Stimulated activated CD8-positive, alpha-beta memory T cell treated with anti-CD3 and anti-CD28 coated beads, Interleukin-12 subunit alpha, Interleukin-12 subunit beta, amount 100 ng/mL, for 24 hours (primary cell): ENCODE measurements at regions not wholly inside any gene's neighbourhood (a gene's known extent, or its start where the extent isn't known, plus 50 kb on each side); places are given as distances from the start of the nearest gene placed in this dataset.

Experiments used
- DNase-seq: peaks from one replicate; pipeline ENCODE4 v3.0.0-alpha.2; 2020; ENCODE audit errors: extremely low read depth

GRCh38 chr5:61652916-61653315 lies 320.9 kb downstream of the ZSWIM6 start:
- no peak for DNase-seq

- no peak for DNase-seq
These were observed 321.9 kb downstream of the ZSWIM6 start for GRCh38 chr5:61653807-61654580.

- DNase-seq = no peak
These were observed 322.8 kb downstream of the ZSWIM6 start for GRCh38 chr5:61654876-61655275.

GRCh38 chr5:61657010-61657409 lies 325.0 kb downstream of the ZSWIM6 start:
- DNase-seq = no peak

GRCh38 chr5:61657686-61658085 lies 325.6 kb downstream of the ZSWIM6 start:
- no peak for DNase-seq

GRCh38 chr5:61658592-61659008 lies 326.5 kb downstream of the ZSWIM6 start:
- peak; percentile 59 for DNase-seq

GRCh38 chr5:61659221-61659696 lies 327.2 kb downstream of the ZSWIM6 start:
- no peak for DNase-seq

- no peak for DNase-seq
These were observed 330.6 kb downstream of the ZSWIM6 start for GRCh38 chr5:61662670-61663069.

- DNase-seq = no peak
These were observed 334.1 kb downstream of the ZSWIM6 start for GRCh38 chr5:61666064-61666621.

GRCh38 chr5:61667525-61668218 lies 335.6 kb downstream of the ZSWIM6 start:
- DNase-seq = no peak

- no peak for DNase-seq
These were observed 337.5 kb downstream of the ZSWIM6 start for GRCh38 chr5:61669531-61669930.

- no peak for DNase-seq
These were observed 338.9 kb downstream of the ZSWIM6 start for GRCh38 chr5:61670941-61671340.

- no peak for DNase-seq
These were observed 341.1 kb downstream of the ZSWIM6 start for GRCh38 chr5:61673007-61673735.

GRCh38 chr5:61674378-61674777 lies 342.3 kb downstream of the ZSWIM6 start:
- DNase-seq = no peak

- DNase-seq = no peak
These were observed 343.1 kb downstream of the ZSWIM6 start for GRCh38 chr5:61675015-61675692.

- DNase-seq = no peak
These were observed 345.2 kb downstream of the ZSWIM6 start for GRCh38 chr5:61677220-61677619.

- no peak for DNase-seq
These were observed 346.9 kb downstream of the ZSWIM6 start for GRCh38 chr5:61678966-61679365.

GRCh38 chr5:61679562-61679961 lies 347.5 kb downstream of the ZSWIM6 start:
- DNase-seq = no peak

GRCh38 chr5:61680247-61680646 lies 348.2 kb downstream of the ZSWIM6 start:
- DNase-seq = no peak

- no peak for DNase-seq
These were observed 351.1 kb downstream of the ZSWIM6 start for GRCh38 chr5:61683148-61683547.

GRCh38 chr5:61683926-61684325 lies 351.9 kb downstream of the ZSWIM6 start:
- DNase-seq = no peak
